KG1 (cell line): ENCODE measurements at regions not wholly inside any gene's neighbourhood (a gene's known extent, or its start where the extent isn't known, plus 50 kb on each side); places are given as distances from the start of the nearest gene placed in this dataset.
A peak's percentile ranks its signal among the peaks of the same experiment; 100 is the strongest.

Source experiments
- DNase-seq: peaks from one replicate; lab custom pipeline; 2025; lab: John Stamatoyannopoulos, UW

DNA sequence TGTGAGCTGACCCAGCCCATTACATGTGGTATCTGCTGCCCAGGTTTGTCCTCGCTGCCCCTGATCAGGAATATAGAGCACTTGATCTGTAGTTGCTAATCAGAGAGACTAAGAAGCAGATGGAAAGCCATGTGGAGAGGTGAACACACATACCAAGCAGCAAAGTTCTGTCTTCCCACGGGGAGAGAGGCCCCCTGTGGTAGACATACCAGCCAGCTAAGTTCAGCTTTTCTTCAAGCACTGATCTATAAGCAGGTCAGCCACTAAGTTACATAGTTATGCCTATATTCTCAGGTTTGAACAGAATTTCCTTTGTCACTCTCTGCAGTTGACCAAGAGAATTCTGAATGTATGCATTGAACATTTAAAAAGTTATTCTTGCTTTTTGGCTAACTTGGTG is 76.4 kb downstream of the DDX3Y start:
- DNase-seq = no peak

DNA sequence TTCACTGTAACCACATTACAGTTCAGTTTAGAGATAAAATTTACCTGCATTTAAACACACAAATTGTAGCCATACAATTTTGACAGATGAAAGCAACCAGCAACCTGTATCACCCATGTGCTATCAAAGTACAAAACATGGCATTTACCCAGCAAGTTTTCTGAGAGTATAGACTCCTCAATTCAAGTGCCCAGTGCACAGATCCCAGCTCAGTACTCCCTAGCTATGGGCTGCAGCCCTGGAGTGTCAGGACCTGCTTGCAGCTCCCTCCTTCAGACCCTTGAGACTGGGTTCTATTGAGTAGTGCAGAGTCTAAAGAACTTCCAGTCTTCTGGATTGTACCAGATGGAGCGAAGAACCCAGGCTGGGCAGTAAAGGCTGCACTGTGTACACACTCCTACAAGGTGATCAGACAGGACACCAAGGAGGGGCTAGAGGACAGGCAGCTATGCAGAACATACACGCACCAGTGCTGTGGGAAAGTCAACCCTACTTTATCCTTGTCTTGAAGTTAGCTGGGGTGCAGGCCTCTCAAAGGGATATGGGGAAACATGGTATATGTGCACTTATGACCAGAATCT is 77.7 kb downstream of the DDX3Y start:
- DNase-seq = no peak

DNA sequence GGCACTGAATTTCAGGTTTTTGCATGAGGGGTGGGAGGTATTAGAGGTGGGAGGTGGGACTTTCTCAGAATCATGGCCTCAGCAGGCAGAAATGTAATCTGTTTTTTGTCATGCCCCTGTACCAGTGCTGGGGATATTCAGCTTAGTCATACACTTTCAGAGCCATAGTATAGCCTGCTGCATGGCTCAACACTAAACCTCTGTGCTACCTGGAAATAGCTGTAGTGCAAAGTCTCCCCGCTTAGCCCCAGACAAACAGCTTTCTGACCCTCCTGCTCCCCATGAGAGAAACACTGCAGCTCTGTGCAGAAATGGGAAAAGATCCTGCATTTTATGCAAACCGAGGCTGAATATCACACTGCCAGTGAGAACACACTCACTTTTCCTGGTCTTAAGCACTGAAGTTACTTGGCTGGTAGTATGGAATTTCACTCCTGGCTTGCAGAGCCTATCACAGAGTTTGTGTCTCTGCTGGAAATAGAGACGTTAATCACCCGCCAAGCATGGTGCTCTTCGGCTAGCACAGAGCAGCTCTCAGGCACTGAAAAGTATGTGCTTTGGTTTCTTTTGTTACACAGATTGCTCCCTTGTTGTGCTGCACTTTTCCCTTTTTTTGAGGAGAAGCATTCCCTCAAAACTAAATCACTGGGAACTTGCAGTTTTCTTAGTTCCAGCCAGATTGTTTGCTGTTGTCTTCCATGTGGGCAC is 80.1 kb downstream of the DDX3Y start:
- DNase-seq = no peak

DNA sequence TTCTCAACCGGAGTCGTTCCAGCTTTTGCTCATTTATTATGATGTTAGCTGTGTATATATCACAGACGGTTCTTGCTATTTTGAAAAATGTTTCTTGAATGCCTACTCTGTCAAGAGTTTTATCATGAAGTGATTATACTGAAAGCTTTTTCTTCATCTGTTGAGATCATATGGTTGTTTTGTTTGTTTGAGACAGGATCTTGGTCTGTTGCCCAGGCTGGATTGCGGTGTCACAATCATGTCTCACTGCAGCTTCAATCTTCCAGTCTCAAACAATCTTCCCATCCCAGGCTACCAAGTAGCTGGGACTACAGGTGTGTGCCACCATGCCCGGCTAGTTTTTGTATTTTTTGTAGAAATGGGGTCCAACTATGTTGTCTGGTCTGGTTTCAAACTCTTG is 112.8 kb downstream of the DDX3Y start:
- DNase-seq = no peak

DNA sequence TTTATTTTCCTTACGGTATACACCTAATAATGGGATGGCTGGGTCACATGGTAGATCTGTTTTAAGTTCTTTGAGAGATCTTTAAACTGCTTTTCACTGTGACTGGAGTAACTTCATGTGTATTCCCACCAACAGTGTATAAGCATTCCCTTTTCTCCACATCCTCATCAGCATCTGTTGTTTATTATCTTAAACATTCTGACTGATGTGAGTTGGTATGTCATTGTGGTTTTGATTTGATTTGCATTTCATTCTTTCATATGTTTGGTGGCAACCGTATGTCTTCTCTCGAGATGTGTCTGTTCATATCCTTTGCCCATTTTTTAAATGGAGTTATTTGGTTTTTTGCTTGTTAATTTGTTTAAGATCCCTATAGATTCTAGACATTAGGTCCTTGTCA is 114.8 kb downstream of the DDX3Y start:
- no peak for DNase-seq

DNA sequence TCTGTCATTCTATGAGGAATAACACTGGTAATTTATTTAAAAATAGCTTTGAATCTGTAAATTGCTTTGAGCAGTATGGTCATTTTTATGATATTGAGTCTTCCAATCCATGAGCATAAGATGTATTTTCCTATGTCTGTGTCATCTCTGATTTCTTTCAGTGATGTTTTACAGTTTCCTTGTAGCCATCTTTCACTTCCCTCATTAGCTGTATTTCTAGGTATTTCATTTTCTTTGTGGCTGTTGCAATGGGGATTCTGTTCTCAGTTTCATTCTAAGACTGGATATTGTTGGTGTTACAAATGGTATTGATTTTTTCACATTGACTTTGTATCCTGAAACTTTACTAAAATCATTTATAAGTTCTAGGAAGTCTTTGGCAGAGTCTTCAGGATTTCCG is 116.2 kb downstream of the DDX3Y start:
- no peak for DNase-seq

DNA sequence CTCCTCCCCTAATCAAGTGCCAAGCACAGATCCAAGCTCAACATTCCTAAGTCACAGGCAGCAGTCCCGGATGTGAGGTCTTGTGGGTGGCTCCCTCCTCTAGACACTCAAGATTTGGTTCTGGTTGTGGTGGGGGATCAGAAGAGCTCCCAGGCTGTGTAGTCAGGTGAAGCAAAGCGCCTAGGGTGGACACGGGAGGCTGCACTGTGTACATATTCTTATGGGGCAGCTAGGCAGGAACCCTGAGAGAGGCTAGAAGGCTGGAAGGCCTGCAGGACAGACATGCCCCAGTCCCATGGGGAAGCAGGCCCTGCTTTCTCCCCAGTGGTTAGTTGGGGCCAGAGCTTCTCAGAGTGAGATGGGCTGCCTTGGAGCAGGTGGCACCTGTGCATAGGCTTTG is 118.9 kb downstream of the DDX3Y start:
- DNase-seq = no peak

DNA sequence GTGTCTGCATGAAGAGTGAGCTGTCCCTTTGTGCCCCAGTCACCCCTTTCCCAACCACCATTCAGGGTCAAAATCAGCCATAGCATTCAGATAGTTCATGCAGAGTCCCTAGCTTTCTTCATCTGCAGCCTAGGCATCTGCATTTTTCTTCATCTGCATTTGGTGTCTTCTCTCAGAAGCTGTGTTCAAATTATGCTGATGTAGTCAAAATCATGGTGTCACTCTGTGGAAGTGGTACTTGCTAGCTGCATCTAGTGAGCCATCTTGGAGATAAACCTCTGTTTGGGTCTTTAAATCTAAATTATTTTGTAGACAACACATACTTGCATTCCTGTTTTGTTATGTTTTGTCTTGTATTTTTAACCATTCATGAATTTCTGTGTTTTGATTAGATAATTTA is 119.8 kb downstream of the DDX3Y start:
- no peak for DNase-seq

DNA sequence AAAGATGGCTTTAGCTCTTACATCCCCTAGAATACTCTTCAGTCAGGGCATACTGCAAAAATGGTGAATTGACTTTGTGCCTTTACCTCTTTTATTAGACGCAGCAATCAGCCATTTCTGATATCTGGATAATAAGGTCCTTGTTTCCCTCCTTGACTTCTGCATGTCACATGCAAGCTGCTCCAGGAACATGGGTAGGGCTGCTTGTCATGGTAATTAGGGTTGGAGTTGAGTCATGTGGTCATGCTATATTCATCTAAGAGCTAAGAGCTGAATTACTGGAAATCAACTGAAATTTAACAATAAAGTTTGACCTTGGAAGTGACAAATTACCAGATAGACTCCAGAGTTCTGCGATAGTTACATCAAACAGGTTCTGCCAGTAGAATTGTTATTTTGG is 122.2 kb downstream of the DDX3Y start:
- no peak for DNase-seq

DNA sequence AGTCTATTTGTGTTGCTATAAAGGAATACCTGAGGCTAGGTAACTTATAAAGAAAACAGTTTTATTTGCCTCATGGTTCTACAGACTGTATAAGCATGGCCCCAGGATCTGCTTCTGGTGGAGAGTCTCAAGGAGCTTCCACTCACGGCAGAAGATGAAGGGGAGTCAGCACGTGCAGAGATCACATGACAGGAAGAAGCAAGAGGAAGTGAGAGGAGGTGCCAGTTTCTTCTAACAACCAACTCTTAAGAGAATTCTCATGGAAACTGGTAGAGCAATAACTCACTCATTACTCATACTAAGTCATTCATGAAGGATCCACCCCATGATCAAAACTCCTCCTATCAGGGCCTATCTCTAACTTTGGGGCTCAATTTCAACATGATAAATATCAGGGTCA is 135.6 kb downstream of the DDX3Y start:
- no peak for DNase-seq

DNA sequence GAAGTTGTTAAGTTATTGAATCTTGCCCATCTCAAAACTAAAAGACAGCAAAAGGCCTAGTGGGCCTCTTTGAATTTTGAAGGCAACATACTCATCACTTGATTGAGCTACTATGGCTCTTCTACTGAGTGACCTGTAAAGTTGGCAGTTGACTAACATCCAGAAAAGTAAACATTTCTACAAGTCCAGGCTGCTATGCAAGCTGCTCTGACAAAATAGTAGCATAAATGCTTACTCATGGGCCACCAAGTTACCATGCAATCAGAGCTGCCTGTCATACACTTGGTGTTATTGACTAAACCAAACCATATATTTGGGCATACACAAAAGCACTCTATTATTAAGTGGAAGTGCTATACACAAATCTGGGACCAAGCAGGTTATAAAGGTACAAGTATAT is 148.8 kb downstream of the DDX3Y start:
- no peak for DNase-seq

DNA sequence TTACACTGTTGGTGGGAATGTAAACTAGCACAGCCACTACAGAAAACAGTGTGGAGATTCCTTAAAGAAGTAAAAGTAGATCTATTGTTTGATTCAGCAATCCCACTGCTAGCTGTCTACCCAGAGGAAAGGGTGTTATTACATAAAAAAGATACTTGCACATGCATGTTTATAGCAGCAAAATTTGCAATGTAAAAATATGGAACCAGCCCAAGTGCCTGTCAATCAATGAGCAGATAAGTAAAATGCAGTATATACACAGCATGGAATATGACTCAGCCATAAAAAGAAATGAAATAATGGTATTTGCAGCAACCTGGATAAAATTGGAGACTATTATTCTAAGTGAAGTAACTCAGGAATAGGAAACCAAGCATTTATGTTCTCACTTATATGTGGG is 161.7 kb downstream of the DDX3Y start:
- DNase-seq = no peak

DNA sequence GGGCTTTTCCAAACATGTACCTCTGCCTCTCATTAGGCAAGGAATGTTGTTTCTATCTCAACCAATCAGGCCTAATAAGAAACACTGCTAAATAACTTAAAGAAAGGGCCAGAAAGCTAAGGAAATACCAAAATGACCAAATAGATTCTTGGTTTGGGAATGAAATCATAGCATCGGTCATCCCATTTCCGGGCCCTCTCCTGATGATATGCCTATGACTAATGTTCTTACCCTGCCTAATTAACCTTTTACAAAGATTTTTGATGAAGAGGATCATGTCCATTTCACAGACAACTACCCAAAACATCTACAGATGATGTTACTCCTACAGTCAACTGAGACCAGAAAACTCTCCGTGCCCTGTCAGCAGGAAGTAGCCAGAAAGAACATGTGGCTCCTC is 164.0 kb downstream of the DDX3Y start:
- no peak for DNase-seq

DNA sequence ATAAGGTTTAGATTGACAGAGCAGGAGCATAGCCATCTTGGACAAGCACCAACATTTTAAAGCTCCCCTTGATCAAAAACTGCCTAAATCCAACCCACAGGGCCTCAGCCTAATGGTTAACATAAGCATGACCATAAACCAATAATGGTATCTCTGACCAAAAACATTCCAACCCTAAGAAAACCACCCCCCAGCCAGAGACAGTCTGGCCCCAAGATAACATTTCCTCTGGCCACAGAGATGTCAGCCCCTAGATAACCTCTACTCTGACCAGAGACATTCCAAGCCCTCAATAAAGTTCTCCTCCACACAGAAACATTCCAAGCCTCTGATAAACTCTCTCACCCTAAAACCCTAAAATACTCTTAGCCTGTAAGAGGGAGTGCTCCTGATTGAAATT is 164.4 kb downstream of the DDX3Y start:
- no peak for DNase-seq

DNA sequence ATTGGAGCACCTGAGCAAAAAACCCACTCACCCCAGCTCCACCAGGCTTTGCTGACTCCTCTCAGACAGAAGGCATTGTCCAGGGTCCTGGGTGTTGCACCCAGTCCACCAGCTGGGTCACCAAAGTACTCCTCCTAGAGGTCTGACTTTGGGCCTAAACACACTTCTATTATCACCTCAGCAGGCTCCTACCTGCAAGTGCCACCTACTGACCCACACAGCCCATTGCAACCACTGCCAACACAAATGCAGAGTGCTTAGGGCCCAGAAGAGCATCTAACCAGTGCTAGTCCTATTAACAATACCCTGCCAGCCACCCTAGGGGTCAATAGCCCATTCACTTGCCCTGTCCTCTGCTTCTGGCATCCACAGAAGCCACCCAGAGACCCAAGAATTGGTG is 178.1 kb downstream of the DDX3Y start:
- DNase-seq = no peak

DNA sequence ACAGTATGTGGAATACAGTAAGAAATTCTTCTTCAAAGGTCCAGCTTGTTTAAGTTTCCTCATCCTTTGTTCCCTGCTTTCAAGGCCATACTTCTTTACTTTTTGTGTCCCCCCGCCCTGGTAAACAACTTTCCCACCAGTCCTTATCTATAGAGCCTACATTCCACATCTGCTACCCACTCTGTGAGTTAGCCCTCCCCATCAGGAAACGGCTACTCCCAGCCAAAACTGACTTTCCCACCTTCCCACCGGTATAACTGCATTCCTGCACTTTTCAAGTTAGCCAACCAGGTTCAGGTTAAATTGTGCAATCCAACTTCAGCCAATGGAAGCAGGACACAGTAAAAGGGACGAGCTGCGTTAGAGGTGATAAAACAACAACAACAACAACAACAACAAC is 186.9 kb downstream of the DDX3Y start:
- DNase-seq = no peak

DNA sequence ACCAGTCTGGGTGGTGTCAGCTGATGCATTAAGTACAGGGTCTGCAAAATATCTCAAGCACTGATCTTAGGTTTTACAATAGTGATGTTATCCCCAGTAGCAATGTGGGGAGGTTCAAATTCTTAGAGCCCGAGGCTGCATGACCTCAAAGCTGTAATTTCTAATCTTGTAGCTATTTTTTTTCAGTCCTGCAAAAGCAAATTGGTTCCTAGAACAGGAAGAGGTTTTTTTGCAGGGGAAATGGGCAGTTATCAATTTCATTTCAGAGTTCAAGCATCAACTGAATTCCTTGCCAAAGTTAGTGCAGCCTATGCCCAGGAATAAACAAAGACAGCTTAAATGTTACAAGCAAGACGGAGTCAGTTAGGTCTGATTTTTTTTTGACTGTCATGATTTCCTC is 188.3 kb downstream of the DDX3Y start:
- no peak for DNase-seq

DNA sequence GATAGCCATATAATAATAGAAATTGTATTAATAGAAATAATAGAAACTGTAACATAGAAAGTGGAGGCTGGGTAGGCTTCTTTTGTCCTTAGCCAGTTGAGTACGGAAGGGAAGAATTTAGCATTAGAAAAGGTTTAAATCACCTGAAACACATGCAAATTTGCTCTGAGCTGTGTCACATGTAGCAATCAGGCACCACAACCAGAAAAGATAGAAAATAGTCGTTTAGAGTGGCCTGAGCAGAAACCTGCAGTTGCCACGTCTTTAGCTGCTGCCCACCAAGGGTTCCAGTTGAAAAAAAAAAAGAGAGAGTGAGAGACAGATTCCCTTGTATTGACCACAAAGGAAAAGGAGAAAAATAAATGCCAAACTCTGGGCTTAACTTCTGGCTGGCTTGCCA is 188.8 kb downstream of the DDX3Y start:
- DNase-seq = no peak

DNA sequence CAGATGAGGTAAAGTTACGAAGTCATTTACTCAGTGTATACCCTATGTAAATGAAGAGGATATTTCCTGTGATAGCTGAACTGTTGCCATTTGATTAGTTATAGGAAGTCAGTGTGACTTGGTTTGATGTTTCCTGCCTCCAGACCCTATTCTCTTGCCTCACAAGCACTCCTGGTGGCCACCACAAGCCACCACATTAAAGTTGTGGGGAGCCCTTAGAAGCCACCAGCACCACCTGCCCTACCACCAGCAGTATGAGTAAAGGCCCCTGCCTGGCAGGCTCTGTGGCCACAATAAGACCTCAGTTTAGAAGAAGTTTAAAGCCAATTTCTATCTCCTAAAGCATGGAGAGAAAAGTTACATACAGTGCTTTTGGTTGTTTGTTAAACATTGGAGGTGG is 189.7 kb downstream of the DDX3Y start:
- peak; percentile 4 for DNase-seq

DNA sequence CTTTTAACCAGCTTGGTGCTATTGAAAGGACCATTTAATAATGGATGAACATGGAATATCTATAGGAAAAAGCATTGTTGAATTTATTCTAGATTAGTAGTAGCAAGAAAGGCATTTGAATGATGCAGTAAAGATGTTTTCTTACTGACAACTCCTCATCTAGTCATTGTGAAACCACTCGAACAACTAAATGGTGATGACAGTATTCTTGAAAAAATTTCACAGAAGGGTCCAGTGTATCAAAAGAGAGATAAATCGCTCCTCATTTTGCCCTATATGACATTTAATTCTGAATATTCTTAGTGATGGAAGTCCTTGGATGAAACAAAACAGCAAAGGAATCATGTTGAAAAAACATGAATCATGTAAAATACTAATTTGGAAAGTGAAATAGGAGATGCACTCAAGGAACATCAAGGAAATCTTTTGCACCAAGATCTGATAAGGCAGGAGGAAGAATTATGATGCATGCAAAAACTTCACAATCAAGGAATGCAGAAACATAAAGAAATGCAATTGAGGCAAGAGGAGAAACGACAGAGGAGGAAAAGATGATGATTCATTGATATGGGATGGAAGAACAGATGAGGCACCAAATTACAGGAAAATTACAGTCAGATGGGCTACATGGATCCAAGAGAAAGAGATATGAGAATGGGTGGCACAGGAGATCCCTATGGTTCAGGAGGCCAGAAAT is 190.4 kb downstream of the DDX3Y start:
- DNase-seq = no peak

DNA sequence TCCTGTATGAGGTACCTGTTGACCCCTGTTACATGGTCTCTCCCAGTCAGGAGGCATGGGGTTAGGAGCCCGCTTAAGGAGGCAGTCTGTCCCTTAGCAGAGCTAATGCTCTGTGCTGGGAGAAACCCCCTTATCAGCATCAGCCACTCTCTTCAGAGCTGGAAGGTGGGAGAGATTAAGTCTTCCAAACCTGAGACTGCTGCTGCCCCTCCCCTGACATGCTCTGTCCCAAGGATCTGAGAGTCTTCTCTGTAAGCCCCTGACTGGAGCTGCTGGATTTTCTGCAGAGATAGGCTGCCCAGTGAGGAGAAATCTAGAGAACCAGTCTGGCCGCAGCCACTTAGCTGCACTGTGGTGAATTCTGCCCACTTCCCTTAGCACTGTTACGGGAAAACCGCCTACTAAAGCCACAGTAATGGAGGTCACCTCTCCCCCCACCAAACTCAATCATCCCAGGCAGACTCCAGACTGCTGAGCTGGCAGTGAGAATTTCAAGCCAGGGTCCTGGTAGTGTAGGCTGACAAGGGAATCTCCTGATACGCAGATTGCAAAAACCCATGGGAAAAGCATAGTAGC is 222.3 kb downstream of the DDX3Y start:
- DNase-seq = no peak

DNA sequence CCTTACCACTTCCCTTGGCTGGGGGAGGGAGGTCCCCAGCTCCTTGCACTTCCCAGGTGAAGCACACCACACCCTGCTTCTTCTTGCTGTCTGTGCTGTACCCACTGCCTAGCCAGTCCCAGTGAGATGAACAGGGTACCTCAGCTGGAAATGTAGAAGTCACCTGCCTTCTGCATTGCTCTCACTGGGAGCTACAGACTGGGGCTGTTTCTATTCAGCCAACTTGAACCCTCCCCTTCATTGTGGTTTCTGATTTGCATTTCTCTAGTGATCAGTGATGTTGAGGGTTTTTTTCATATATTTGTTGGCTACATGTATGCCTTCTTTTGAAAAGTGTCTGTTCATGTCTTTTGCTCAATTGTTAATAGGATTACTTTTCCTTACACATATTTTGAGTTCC is 222.8 kb downstream of the DDX3Y start:
- DNase-seq = no peak

DNA sequence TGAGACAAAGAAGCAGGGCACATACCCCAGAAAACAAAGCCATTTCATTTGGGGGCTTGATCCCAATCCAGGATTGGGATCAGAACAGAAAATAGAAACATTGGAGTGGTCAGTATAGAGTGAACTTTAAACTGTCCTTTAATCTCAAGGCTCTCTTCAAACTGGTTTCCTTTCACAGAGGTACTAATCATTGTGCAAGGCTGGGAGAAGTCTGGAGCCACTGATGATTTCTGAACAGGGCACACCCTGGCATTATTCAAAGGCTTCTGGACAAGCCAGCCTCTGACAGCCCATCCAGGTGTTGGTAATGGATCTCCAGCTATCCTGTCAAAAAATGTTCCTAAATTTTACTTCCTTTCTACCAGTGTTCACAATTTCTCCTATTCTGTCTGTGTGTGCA is 244.5 kb downstream of the DDX3Y start:
- no peak for DNase-seq
